Skin of body (tissue), 1 donor: ENCODE measurements at regions not wholly inside any gene's neighbourhood (a gene's known extent, or its start where the extent isn't known, plus 50 kb on each side); places are given as distances from the start of the nearest gene placed in this dataset.

Experiments used
- DNase-seq: peaks from one replicate; lab custom pipeline; 2025; lab: John Stamatoyannopoulos, UW

- no peak for DNase-seq
These were observed 72.2 kb downstream of the PRDM9 start for GRCh38 chr5:23579566-23579965.

DNA sequence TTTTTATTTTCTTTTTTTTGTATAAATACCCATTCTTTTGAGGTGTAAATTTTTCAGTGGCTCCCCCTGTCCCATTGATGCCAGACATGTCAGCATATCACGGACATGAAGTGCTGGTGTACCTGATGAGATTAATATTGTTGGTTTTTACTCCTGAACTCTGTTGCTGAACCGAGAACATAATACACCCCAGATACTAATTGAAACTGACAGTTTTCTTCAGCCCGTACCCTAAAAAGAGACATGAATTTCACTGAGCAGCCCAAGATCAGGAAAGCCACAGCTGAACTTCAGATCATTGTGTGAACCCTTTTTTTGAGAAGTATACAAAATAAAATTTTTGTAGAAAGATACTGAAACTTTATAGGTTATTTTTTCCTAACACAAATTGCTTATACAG is 75.7 kb downstream of the PRDM9 start:
- DNase-seq: no peak

DNA sequence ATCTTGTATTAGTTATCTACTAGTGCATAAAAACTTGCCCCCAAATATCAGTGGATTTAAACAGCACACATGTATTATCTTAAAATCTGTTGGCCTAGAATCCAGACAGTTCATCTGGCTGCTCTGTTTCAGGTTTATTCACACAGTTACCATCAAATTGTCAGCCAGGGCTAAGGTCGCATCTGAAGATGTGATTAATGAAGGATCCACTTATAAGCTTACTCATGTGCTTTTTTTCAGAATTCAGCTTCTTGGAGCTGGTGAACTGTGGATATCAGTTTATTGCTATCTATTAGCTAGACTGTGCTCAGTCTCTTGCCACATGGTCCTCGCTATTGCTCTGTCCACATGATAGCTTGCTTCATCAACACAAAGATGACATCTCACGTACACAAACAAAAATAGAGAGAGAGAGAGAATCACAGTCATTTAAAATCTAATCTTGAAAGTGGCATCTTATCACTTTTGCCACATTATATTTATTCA is 81.5 kb downstream of the PRDM9 start:
- no peak for DNase-seq

DNA sequence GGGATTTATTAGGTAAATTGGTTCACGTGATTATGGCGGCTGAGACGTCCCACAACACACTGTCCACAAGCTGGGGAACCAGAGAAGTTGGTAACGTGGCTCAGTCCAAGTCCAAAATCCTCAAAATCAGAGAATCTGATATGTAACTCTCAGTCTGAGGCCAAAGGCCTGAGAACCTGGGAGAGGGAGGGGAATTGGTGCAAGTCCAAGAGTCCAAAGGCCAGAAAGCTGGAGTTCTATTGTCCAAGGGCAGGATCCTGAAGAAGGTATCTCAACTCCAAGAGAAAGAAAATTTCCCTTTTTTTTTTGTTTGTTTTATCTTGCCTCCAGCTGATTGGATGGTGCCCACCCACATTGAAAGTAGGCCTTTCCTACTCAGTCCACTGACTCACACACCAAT is 83.8 kb downstream of the PRDM9 start:
- DNase-seq: no peak

- no peak for DNase-seq
These were observed 99.5 kb downstream of the PRDM9 start for GRCh38 chr5:23606927-23607326.

DNA sequence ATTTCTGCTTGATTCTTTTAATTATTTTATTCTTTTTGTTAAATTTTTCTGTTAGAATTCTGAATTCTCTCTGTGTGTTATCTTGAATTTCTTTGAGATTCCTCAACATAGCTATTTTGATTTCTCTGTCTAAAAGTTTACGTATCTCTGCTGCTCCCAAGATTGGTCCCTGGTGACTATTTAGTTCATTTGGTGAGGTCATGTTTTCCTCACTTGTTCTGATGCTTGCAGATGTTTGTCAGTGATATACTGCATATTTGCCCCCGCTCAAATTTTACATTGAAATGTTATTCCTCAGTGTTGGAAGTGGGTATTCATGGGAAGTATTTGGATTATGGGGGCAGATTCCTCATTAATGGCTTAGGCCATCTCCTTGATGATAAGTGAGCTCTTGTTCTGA is 105.3 kb downstream of the PRDM9 start:
- no peak for DNase-seq

- DNase-seq: no peak
These were observed 106.2 kb downstream of the PRDM9 start for GRCh38 chr5:23613566-23613965.

DNA sequence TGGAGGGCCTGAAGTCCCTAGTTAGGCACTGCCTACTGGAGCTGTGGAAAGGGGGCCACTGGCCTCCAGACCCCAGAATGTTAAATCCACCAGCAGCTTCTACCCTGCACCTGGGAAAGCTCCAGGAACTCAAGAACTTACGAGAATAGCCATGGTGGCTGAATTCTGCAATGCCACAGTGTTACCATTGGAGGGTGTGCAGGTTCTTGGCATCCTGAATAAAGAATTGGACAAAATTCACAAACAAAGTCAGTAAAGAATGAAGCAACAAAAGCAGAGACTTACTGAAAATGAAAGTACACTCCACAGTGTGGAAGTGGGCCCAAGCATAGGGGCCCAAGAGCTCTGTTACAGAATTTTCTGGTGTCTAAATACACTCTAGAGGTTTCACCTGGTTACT is 107.0 kb downstream of the PRDM9 start:
- no peak for DNase-seq

DNA sequence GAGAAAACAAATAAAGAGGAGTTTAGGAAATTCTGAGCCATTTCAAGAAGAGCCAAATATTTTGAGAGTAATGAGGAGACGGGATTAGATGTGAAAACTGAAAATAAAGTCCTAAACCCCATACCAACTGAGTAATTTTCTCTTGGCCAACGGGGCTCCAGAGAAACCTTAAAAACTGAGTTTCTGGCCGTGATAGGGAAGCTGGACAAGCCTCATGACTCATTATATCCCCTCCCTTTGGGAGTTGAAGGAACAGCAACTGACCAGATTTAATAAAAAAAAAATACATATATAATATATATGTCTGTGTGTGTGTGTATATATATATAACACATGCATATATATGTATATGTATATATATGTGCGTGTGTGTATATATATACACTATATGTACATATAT is 119.6 kb downstream of the PRDM9 start:
- no peak for DNase-seq

DNA sequence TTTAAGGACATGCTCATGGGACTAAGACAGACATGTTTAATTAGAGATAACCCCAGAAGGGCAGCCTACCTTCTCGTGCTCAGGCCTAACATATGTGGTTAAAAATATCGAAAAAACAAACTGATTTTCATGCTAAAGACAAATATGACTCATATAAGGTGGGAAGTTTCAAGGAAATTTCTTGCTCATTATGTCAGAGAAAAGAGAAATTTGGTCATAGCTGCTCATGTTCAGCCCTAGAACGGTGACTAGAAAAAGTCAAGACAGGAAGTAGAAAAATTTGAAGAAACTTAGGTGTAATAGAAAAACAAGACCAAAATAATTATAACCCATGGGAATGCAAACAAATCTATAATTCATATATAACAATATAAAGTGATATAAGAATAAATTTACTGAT is 120.6 kb downstream of the PRDM9 start:
- DNase-seq: no peak

DNA sequence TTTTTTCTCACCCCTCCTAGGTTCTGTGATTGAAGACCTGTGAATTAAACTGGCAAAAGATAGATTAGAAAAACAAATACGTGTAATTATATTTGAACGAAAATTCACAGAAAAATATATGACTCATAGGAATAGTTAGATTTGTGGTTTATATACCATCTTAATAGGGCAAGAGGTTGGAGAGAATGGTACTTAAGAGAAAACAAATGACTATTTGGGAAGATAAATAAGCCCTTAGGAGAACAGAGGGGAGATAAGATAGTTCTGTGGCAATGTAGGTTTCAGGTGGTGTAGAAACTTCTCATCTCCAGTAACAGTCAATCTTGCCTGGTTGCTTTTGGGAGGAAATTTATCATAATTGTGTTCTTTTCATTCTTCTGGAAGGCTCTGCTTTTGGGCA is 122.0 kb downstream of the PRDM9 start:
- DNase-seq: no peak

DNA sequence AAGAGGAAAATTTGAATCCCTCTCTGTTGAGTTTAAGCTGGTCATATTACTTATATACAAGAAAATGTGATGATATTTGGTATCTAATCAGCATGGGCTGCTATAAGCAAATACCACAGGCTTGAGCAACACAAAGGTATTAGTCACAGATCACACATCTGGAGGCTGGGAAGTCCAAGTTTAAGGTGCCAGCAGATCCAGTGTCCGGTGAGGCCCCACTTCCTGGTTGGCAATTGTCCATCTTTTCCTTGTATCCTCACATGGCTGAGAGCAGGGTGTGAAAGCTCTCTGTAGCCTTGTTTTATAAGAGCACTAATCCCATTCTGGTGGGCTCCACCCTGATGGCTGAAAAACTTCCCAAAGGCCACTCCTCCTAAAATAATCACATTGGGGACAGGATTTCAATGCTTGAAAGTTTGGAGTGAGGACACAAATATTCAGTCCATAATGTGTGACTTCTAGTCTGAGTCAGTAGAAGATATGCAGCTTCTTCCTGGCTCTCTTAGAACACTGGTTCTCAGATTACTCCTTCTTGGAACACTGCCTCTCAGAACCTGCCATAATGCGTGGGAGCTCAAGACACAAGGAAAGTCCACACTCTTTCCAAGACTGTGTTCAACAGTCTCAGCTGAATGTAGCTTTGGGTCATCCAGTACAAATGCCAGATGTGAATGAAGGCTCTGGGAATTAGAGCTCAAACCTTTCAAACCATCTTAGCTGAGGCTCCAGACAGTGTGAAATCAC is 124.1 kb downstream of the PRDM9 start:
- no peak for DNase-seq

- DNase-seq: no peak
These were observed 128.5 kb downstream of the PRDM9 start for GRCh38 chr5:23635938-23636337.

GRCh38 chr5:23639326-23639725 is 131.9 kb downstream of the PRDM9 start:
- DNase-seq: no peak

DNA sequence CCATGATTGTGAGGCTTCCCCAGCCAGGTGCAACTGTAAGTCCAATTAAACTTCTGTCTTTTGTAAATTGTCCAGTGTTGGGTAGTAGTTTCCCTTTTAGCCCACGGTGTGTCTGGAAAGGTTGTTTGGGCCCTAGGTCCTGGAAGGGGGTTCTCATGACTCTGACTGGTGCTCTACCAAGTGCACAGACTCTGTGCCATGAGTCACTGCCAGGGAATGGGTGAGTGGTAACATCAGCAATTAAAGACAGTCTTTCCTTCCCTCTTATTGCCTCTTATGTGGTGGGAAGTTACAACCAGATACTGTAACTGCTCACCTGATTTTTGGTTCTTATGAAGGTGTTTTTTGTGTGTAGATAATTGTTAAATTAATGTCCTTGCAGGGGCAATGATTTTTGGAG is 141.2 kb downstream of the PRDM9 start:
- DNase-seq: no peak

- DNase-seq: no peak
These were observed 142.2 kb downstream of the PRDM9 start for GRCh38 chr5:23649594-23649993.

DNA sequence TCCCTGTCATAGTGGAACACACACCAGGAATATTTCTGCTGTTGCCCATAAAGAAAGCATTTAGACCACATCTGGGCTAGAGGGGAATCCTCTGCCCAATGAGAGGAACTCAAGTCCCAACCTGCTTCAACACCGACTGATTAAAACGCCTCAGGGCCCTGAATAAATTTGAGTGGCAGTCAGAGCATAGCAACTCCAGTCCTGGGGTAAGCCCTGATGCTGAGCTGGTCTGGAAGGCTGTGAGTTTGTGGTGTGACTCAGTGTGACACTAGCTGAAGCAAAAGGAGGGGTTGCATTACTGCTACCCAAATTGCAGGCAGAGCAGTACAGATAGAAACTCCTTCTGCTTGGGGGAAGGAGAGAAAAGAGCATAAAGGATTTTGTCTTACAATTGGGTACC is 148.3 kb downstream of the PRDM9 start:
- DNase-seq: no peak

DNA sequence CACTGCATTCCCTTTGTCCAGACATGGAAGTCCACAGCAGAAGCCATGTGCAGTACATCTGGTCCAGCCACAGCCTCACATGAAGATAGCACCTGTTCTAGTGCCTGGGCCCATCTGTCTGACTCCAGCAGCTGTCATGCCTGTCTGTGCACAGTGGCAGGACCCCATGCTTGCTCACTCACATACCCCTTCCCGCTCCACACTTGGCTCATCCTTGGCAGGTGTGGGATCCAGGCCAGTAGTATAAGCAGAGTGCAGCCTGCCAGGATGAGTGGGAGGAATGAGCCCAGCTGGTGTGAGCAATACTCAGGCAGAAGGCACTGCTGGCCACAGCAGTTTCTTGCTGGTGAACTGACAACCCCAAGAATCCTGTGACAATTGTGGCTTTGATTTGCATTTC is 168.0 kb downstream of the PRDM9 start:
- no peak for DNase-seq

- no peak for DNase-seq
These were observed 170.6 kb downstream of the PRDM9 start for GRCh38 chr5:23677996-23678395.

DNA sequence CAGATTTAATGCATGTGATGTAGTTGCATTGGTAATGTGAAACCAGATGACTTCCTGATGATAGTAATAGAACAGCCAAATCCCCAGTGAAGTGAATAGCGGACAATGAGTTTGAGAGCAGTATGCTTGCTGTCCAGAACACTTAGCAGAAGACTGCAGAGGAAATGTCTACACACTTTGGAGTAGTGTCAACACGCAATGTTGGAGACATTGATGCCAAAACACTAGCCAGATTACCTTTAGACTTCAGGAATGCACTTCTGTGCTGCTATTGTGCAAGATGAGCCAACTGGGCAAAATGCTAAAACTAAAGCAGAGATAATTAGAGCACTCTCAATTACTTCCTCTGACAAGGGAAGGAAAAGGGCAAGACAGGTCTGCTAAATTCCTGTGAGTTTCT is 176.7 kb downstream of the PRDM9 start:
- no peak for DNase-seq

DNA sequence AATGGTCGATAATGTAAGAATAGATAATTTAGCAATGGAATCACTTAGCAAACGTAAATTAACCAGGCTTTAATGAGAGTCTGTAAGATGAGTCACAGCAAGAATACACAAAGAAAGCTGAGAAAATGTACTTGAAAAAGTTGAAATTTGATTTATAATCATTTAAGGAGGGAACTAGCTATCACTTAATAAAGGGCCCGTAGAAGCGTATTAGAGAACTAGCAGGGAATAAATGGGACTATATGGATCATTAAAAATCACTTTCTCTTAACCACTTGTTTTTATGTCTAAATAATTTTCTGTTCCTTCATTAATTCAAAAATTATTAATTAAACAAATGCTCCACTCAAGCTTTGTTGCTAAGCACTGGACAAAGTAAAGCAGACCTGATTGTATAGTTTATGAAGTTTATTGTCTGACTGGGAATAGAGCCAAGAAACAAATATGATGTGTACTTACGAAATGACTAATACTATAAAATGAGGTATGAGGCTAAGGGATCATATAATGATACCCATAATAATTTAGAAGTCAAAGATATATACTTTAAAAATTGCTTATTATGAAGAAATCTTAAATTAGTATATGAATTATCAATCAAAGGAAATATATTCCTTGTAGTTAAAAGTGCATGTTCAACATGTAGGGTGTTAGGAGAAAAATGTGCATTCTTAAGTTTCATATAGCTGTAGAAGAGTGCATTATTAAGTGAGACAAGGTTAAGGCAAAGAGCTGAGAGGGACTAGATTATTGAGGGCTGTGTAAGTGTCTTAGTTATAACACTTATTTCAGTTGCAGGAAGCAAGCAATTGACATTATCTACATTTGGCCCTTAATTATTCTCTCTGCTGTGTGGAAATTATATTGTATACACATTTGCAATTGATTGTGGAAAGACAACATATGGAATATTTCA is 196.8 kb downstream of the PRDM9 start:
- no peak for DNase-seq

- DNase-seq: no peak
These were observed 210.1 kb downstream of the PRDM9 start for GRCh38 chr5:23717486-23717885.

DNA sequence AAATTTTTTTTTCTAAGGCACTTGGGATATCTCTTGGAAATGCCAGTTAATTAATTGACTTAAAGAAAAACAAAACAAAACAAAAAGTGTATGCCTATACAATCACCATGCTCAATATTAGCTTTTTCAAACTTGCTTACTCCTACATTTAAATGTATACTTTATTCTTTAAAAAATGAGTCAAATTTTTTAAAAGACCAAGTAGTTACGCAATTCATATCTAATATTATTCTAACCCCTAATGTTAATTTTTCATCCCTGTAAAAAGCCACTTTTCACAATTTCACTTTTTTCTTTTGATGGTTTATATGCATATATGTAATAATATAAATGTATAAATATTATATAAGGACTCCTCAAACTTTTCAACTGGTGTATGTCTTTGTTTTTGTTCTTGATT is 211.2 kb downstream of the PRDM9 start:
- no peak for DNase-seq
